H1 (cell line): ENCODE measurements at regions not wholly inside any gene's neighbourhood (a gene's known extent, or its start where the extent isn't known, plus 50 kb on each side); places are given as distances from the start of the nearest gene placed in this dataset.

Experiments
- CTCF ChIA-PET: fragments of 300-600 bp; sonication (Branson Sonifier 250); formaldehyde crosslinking; loops from one replicate; lab custom pipeline; 2021; ENCODE audit not compliant: partially characterized antibody; lab: Charles Lee
- POLR2A ChIA-PET: fragments of 300-600 bp; sonication (Branson Sonifier 250); formaldehyde crosslinking; loops from one replicate; lab custom pipeline; 2021; ENCODE audit warnings: inconsistent platforms; ENCODE audit not compliant: partially characterized antibody; lab: Charles Lee
- DNase-seq, 2 experiments: peaks; one replicate each; pipeline versions ENCODE4 v3.0.0 to v3.0.0-alpha.2; 2010 to 2022; ENCODE audit warnings: low spot score in 2 of 2, low read depth in 1 of 2, mixed read lengths in 1 of 2
- FAIRE-seq: peaks from 2 replicates; lab custom pipeline; 2011; peaks lifted over from hg19 to GRCh38; lab: Jason Lieb, UNC
- H2AFZ ChIP-seq: 2 replicates; pipeline ENCODE4 v1.8.1; 2012; ENCODE audit warnings: low read length, inconsistent platforms
- H2AK5ac ChIP-seq: 2 replicates; pipeline ENCODE4 v1.6.1; 2013; ENCODE audit warnings: low read depth, low read length
- H2BK120ac ChIP-seq: replicated peaks from 2 replicates; pipeline ENCODE3; 2013; ENCODE audit warnings: low read depth, low read length, inconsistent platforms
- H2BK12ac ChIP-seq: 2 replicates; pipeline ENCODE4 v1.6.1; 2013; ENCODE audit warnings: low read depth, low read length
- H2BK15ac ChIP-seq: 2 replicates; pipeline ENCODE4 v1.6.1; 2013; ENCODE audit warnings: low read length
- H2BK20ac ChIP-seq: 2 replicates; pipeline ENCODE4 v1.6.1; 2013; ENCODE audit warnings: low read length
- H2BK5ac ChIP-seq: 2 replicates; pipeline ENCODE4 v1.6.1; 2013; ENCODE audit warnings: low read depth, low read length
- H3K14ac ChIP-seq: 2 replicates; pipeline ENCODE4 v1.6.1; 2013; ENCODE audit warnings: inconsistent platforms; ENCODE audit not compliant: insufficient read length
- H3K18ac ChIP-seq: 2 replicates; pipeline ENCODE4 v1.6.1; 2013; ENCODE audit warnings: low read length; ENCODE audit errors: extremely low read depth
- H3K23ac ChIP-seq: 2 replicates; pipeline ENCODE4 v1.6.1; 2013; ENCODE audit warnings: inconsistent platforms; ENCODE audit not compliant: insufficient read length
- H3K23me2 ChIP-seq: 2 replicates; pipeline ENCODE4 v1.6.1; 2013; ENCODE audit warnings: low read depth, low read length
- H3K27ac ChIP-seq: 2 replicates; pipeline ENCODE4 v1.6.1; 2011; ENCODE audit warnings: low read depth, low read length, inconsistent platforms
- H3K27me3 ChIP-seq, 4 experiments: replicated peaks in 1 of 4; 1 replicate in 1 of 4; 2 replicates in 3 of 4; pipeline versions ENCODE4 v1.6.1 to v1.8.1; 2011 to 2013; ENCODE audit warnings: low read length in 3 of 4, mild to moderate bottlenecking in 3 of 4, inconsistent platforms in 2 of 4, mixed read lengths in 2 of 4, moderate library complexity in 1 of 4; ENCODE audit not compliant: control insufficient read depth in 3 of 4, insufficient read depth in 3 of 4; ENCODE audit errors: extremely low read depth in 1 of 4
- H3K36me3 ChIP-seq, 4 experiments: 2 replicates each; pipeline versions ENCODE4 v1.6.1 to v1.8.1; 2011 to 2013; ENCODE audit warnings: mild to moderate bottlenecking in 4 of 4, low read length in 3 of 4, moderate library complexity in 2 of 4, control low read depth in 1 of 4, inconsistent platforms in 1 of 4; ENCODE audit not compliant: insufficient read depth in 4 of 4, control insufficient read depth in 2 of 4
- H3K4ac ChIP-seq: replicated peaks from 2 replicates; pipeline ENCODE3; 2013; ENCODE audit warnings: low read length, low read depth, mixed read lengths, inconsistent platforms; ENCODE audit not compliant: insufficient read length
- H3K4me1 ChIP-seq, 4 experiments: replicated peaks in 1 of 4; 1 replicate in 1 of 4; 2 replicates in 3 of 4; pipeline versions ENCODE4 v1.6.1 to v1.8.1; 2011 to 2013; ENCODE audit warnings: low read length in 3 of 4, inconsistent platforms in 2 of 4, mixed read lengths in 1 of 4; ENCODE audit not compliant: insufficient read depth in 4 of 4, control insufficient read depth in 3 of 4
- H3K4me2 ChIP-seq, 2 experiments: 2 replicates each; pipeline versions ENCODE4 v1.6.1 to v1.8.1; 2011 to 2013; ENCODE audit warnings: low read depth in 2 of 2, low read length in 2 of 2, control low read depth in 1 of 2, inconsistent platforms in 1 of 2, mild to moderate bottlenecking in 1 of 2; ENCODE audit not compliant: insufficient read depth in 1 of 2
- H3K4me3 ChIP-seq, 4 experiments: fragments of 200-600, 300-600 bp in 1 of 4; sonication (generic), shearing (Covaris generic), sonication (Bioruptor Twin) in 1 of 4; 2 replicates each; pipeline versions ENCODE4 v1.5.1 to v1.8.1; 2011 to 2016; ENCODE audit warnings: low read length in 4 of 4, low read depth in 3 of 4, control low read depth in 2 of 4, inconsistent platforms in 2 of 4, mild to moderate bottlenecking in 2 of 4, mixed read lengths in 1 of 4, moderate library complexity in 1 of 4; ENCODE audit not compliant: insufficient read depth in 2 of 4; ENCODE audit errors: extremely low read depth in 1 of 4
- H3K56ac ChIP-seq: replicated peaks from 2 replicates; pipeline ENCODE3; 2013; ENCODE audit warnings: low read depth, mild to moderate bottlenecking, mixed read lengths, low read length, inconsistent platforms; ENCODE audit not compliant: insufficient read length
- H3K79me1 ChIP-seq: 2 replicates; pipeline ENCODE4 v1.6.1; 2013; ENCODE audit warnings: low read depth, low read length, control low read depth
- H3K79me2 ChIP-seq, 2 experiments: 2 replicates each; pipeline versions ENCODE4 v1.6.1 to v1.8.1; 2012 to 2013; ENCODE audit warnings: low read length in 2 of 2, mild to moderate bottlenecking in 2 of 2, inconsistent platforms in 1 of 2; ENCODE audit not compliant: insufficient read depth in 2 of 2, control insufficient read depth in 1 of 2
- H3K9ac ChIP-seq, 4 experiments: replicated peaks in 1 of 4; 1 replicate in 1 of 4; 2 replicates in 3 of 4; pipeline versions ENCODE4 v1.6.1 to v1.8.1; 2011 to 2013; ENCODE audit warnings: low read depth in 3 of 4, low read length in 3 of 4, control low read depth in 2 of 4, mild to moderate bottlenecking in 2 of 4, moderate library complexity in 2 of 4, inconsistent platforms in 1 of 4; ENCODE audit errors: extremely low read depth in 1 of 4
- H3K9me3 ChIP-seq, 2 experiments: 2 replicates each; pipeline versions ENCODE4 v1.6.1 to v1.8.1; 2012 to 2013; ENCODE audit warnings: mild to moderate bottlenecking in 2 of 2, moderate library complexity in 2 of 2, control low read depth in 1 of 2, inconsistent platforms in 1 of 2, low read depth in 1 of 2, low read length in 1 of 2, mixed read lengths in 1 of 2; ENCODE audit not compliant: insufficient read depth in 2 of 2
- H4K20me1 ChIP-seq, 2 experiments: replicated peaks in 1 of 2; 2 replicates each; pipeline versions ENCODE3 to v1.8.1; 2011 to 2013; ENCODE audit warnings: inconsistent platforms in 2 of 2, low read length in 2 of 2, mild to moderate bottlenecking in 1 of 2; ENCODE audit not compliant: insufficient read depth in 2 of 2, control insufficient read depth in 1 of 2
- H4K5ac ChIP-seq: 2 replicates; pipeline ENCODE4 v1.6.1; 2013; ENCODE audit warnings: low read length, low read depth, mixed read lengths, inconsistent platforms; ENCODE audit not compliant: insufficient read length
- H4K8ac ChIP-seq: 2 replicates; pipeline ENCODE4 v1.8.0; 2013; ENCODE audit warnings: mild to moderate bottlenecking, moderate library complexity, low read length, inconsistent platforms; ENCODE audit not compliant: insufficient read depth; ENCODE audit errors: extremely low read depth
- H4K91ac ChIP-seq: replicated peaks from 2 replicates; pipeline ENCODE3; 2013; ENCODE audit warnings: low read length, mixed read lengths, inconsistent platforms; ENCODE audit not compliant: insufficient read length
- CBX8 ChIP-seq: fragments of 300-800, 300-1000 bp; sonication (generic); IDR thresholded peaks from 2 replicates; pipeline ENCODE4 v1.7.1; 2016; ENCODE audit warnings: low read depth, low read length, borderline replicate concordance
- E2F6 ChIP-seq: IDR thresholded peaks from 2 replicates; pipeline ENCODE4 v1.6.1; 2012; ENCODE audit warnings: inconsistent platforms
- EGR1 ChIP-seq: IDR thresholded peaks from 2 replicates; pipeline ENCODE4 v1.6.1; 2011; ENCODE audit warnings: low read depth, low read length, borderline replicate concordance
- FOSL1 ChIP-seq: IDR thresholded peaks from 2 replicates; pipeline ENCODE4 v1.6.1; 2011; ENCODE audit warnings: mild to moderate bottlenecking, low read depth, low read length, moderate library complexity; ENCODE audit not compliant: insufficient read depth
- HDAC2 ChIP-seq, 2 experiments: fragments of 300-600 bp in 1 of 2; sonication (generic) in 1 of 2; IDR thresholded peaks; 2 replicates each; pipeline ENCODE4 v1.6.1; 2011 to 2012; ENCODE audit warnings: low read depth in 2 of 2, low read length in 2 of 2, mild to moderate bottlenecking in 2 of 2, moderate library complexity in 2 of 2, borderline replicate concordance in 1 of 2, inconsistent platforms in 1 of 2
- JUN ChIP-seq: IDR thresholded peaks from 2 replicates; pipeline ENCODE4 v1.6.1; 2011; ENCODE audit warnings: low read depth, mild to moderate bottlenecking, improper control_type of control experiment, low read length
- KDM4A ChIP-seq: IDR thresholded peaks from one replicate; pipeline ENCODE4 v1.7.1; 2012; ENCODE audit warnings: low read depth, mild to moderate bottlenecking, moderate library complexity, low read length, inconsistent platforms; ENCODE audit not compliant: severe bottlenecking
- NRF1 ChIP-seq: IDR thresholded peaks from 2 replicates; pipeline ENCODE4 v1.6.1; 2011; ENCODE audit warnings: mild to moderate bottlenecking, low read depth, low read length, improper control_type of control experiment
- PHF8 ChIP-seq: fragments of 200-600 bp; sonication (generic); conservative IDR thresholded peaks from 2 replicates; pipeline ENCODE4 v1.7.1; 2012; ENCODE audit warnings: low read depth, mild to moderate bottlenecking, inconsistent platforms, low read length, moderate library complexity
- RAD21 ChIP-seq, 2 experiments: IDR thresholded peaks in 1 of 2; conservative IDR thresholded peaks in 1 of 2; 2 replicates each; pipeline ENCODE4 v1.6.1; 2011; ENCODE audit warnings: low read depth in 2 of 2, low read length in 2 of 2, improper control_type of control experiment in 1 of 2, inconsistent platforms in 1 of 2, mild to moderate bottlenecking in 1 of 2, moderate library complexity in 1 of 2
- RXRA ChIP-seq: IDR thresholded peaks from 2 replicates; pipeline ENCODE4 v1.6.1; 2011; ENCODE audit warnings: low read depth, mild to moderate bottlenecking, low read length, moderate library complexity; ENCODE audit not compliant: insufficient read depth
- SP1 ChIP-seq: IDR thresholded peaks from 2 replicates; pipeline ENCODE4 v1.6.1; 2011; ENCODE audit warnings: low read depth, low read length
- SRF ChIP-seq: IDR thresholded peaks from 2 replicates; pipeline ENCODE4 v1.6.1; 2011; ENCODE audit warnings: mild to moderate bottlenecking, low read depth, low read length, moderate library complexity
- TEAD4 ChIP-seq: IDR thresholded peaks from 2 replicates; pipeline ENCODE4 v1.6.1; 2012; ENCODE audit warnings: low read depth, low read length, inconsistent platforms, mixed read lengths
- WGBS, 2 experiments: shearing (Covaris generic) in 1 of 2; methylation state at CpG; one replicate each; pipeline versions ENCODE4 v1.1.6 to v1.1.7; 2013 to 2015; ENCODE audit warnings: low lambda C conversion rate in 2 of 2, mixed read lengths in 2 of 2, inconsistent platforms in 1 of 2, low coverage in 1 of 2, missing lambda C conversion rate in 1 of 2; ENCODE audit not compliant: insufficient replicate concordance in 2 of 2, insufficient coverage in 1 of 2, insufficient read length in 1 of 2; ENCODE audit errors: extremely low coverage in 1 of 2, missing lambda C conversion rate in 1 of 2; 5-methylcytosine and 5-hydroxymethylcytosine counted together

- FAIRE-seq (no peak), DNase-seq (no peak)
- Histone ChIP-seq H2BK15ac (no peak overlapping the region), H3K56ac (no peak overlapping the region), H2AFZ (no peak overlapping the region), H3K79me1 (no peaks in the 10 kb centered on the region), H3K18ac (no peak overlapping the region), H2BK12ac (no peak overlapping the region), H3K27ac (no peak overlapping the region), H3K9me3 (no peaks in the 10 kb centered on the region), H2BK5ac (no peak overlapping the region), H4K91ac (no peak overlapping the region), H3K4me3 (no peak overlapping the region), H4K8ac (no peak overlapping the region), H3K36me3 (no peaks in the 10 kb centered on the region), H3K9ac (no peak overlapping the region), H3K4me2 (no peak overlapping the region), H2BK120ac (no peak overlapping the region), H2AK5ac (no peak overlapping the region), H3K79me2 (no peaks in the 10 kb centered on the region), H4K5ac (no peak overlapping the region), H3K23me2 (no peaks in the 10 kb centered on the region), H4K20me1 (no peaks in the 10 kb centered on the region), H2BK20ac (no peak overlapping the region), H3K4me1 (peaks cover 0 to 3% (median 2%) of the 10 kb centered on the region in 4 experiments; a peak in 2 of 7 replicates), H3K27me3 (no peaks in the 10 kb centered on the region), H3K23ac (no peak overlapping the region), H3K14ac (no peak overlapping the region), H3K4ac (no peak overlapping the region)
- 96% methylated on average over 1 of the region's 1 CpG; no CpG with 5 or more reads in 1 of the 2 experiments for WGBS, 2 experiments
- ChIA-PET CTCF (interaction anchor here (0.6 to 1.0 kb wide), 2 partner anchors 8 to 168 kb away, joined by 3 read pairs; no protein-coding TSS in a partner anchor), POLR2A (no interaction called here)
- TF ChIP-seq SRF (no peak), FOSL1 (no peak), RXRA (no peak), HDAC2 (IDR thresholded peaks at IDR 0.05; ENCODE audit: borderline replicate concordance in 1 of 2, low read depth in 2 of 2, low read length in 2 of 2) (no peak), KDM4A (no peak), EGR1 (no peak), CBX8 (no peak), NRF1 (no peak), PHF8 (no peak), SP1 (no peak), JUN (no peak), RAD21 (IDR thresholded peaks at IDR 0.05 in 1 of 2, conservative IDR thresholded peaks at IDR 0.05 in 1 of 2; ENCODE audit: low read depth in 2 of 2, low read length in 2 of 2) (no peak), E2F6 (no peak), TEAD4 (no peak)
These were observed 386.6 kb downstream of the CENPC start for GRCh38 chr4:67158666-67159065.
